ENCODE measurements at regions not wholly inside any gene's neighbourhood (a gene's known extent, or its start where the extent isn't known, plus 50 kb on each side); places are given as distances from the start of the nearest gene placed in this dataset.

- no peak for TF ChIP-seq EZH2phosphoT487 (IDR thresholded peaks at IDR 0.05; ENCODE audit: borderline replicate concordance, low read depth)
- no peak for TF ChIP-seq POLR2AphosphoS5 (IDR thresholded peaks at IDR 0.05; ENCODE audit: low read depth, low read length)
- TF ChIP-seq JUND (IDR thresholded peaks at IDR 0.05): no peak
- TF ChIP-seq ZBTB33 (IDR thresholded peaks at IDR 0.05; ENCODE audit: borderline replicate concordance, low read depth): no peak
- no peak for TF ChIP-seq CTCF (IDR thresholded peaks at IDR 0.05)
- no peak for TF ChIP-seq EP300 (IDR thresholded peaks at IDR 0.05; ENCODE audit: borderline replicate concordance in 1 of 2, low read depth in 1 of 2, low read length in 1 of 2)
Observed at GRCh38 chr6:102832021-102832420, 1438.5 kb downstream of the GRIK2 start.
